Calu3 (cell line): ENCODE measurements at regions not wholly inside any gene's neighbourhood (a gene's known extent, or its start where the extent isn't known, plus 50 kb on each side); places are given as distances from the start of the nearest gene placed in this dataset.

Source experiments
- BruUV-seq: library from RNA; stranded (reverse); fragments of 400-500 nt; replicated peaks from 2 replicates; lab custom pipeline; 2021; lab: Mats Ljungman, UMichigan
- CTCF ChIA-PET: fragments of 300-600 bp; sonication (Branson Sonifier 250); formaldehyde crosslinking; loops from one replicate; lab custom pipeline; 2022; ENCODE audit warnings: antibody characterized with exemption; lab: Charles Lee
- DNase-seq: peaks from one replicate; pipeline ENCODE4 v3.0.0; 2022
- H3K27ac Mint-ChIP-seq: one replicate; pipeline ENCODE4 v1.8.0; 2022; ENCODE audit warnings: mixed read lengths; ENCODE audit not compliant: unreplicated experiment
- H3K27me3 Mint-ChIP-seq: one replicate; pipeline ENCODE4 v1.8.0; 2022; ENCODE audit warnings: mixed read lengths; ENCODE audit not compliant: unreplicated experiment
- H3K36me3 Mint-ChIP-seq: one replicate; pipeline ENCODE4 v1.8.0; 2022; ENCODE audit warnings: mild to moderate bottlenecking, moderate library complexity, mixed read lengths; ENCODE audit not compliant: insufficient read depth, unreplicated experiment
- H3K4me1 Mint-ChIP-seq: one replicate; pipeline ENCODE4 v1.8.0; 2022; ENCODE audit warnings: mild to moderate bottlenecking, low read depth, mixed read lengths; ENCODE audit not compliant: unreplicated experiment
- H3K4me3 Mint-ChIP-seq: one replicate; pipeline ENCODE4 v1.8.0; 2022; ENCODE audit warnings: mild to moderate bottlenecking, low read depth, moderate library complexity, mixed read lengths; ENCODE audit not compliant: unreplicated experiment
- H3K9me3 Mint-ChIP-seq: one replicate; pipeline ENCODE4 v1.8.0; 2022; ENCODE audit warnings: low read depth, mixed read lengths; ENCODE audit not compliant: unreplicated experiment
- CTCF ChIP-seq: fragments of 200-600 bp; IDR thresholded peaks from one replicate; pipeline ENCODE4 v1.8.0; 2022; ENCODE audit warnings: antibody characterized with exemption; ENCODE audit not compliant: unreplicated experiment
- intact Hi-C: fragments of 100-400 bp; cut with micrococcal nuclease; formaldehyde crosslinking; loops from one replicate; pipeline ENCODE4 v1.10.0; 2022; ENCODE audit not compliant: unreplicated experiment

GRCh38 chr9:26329974-26330373 is 562.6 kb downstream of the CAAP1 start:
- Mint-ChIP-seq H3K27me3 (no peaks in the 10 kb centered on the region), H3K36me3 (no peaks in the 10 kb centered on the region), H3K4me3 (no peak overlapping the region), H3K4me1 (no peaks in the 10 kb centered on the region), H3K27ac (no peak overlapping the region), H3K9me3 (peaks cover 2% of the 10 kb centered on the region)
- intact Hi-C loops: no loop called here
- CTCF ChIA-PET: no interaction called here
- no peak for TF ChIP-seq CTCF
- no TSS peak for BruUV-seq
- DNase-seq: no peak

DNA sequence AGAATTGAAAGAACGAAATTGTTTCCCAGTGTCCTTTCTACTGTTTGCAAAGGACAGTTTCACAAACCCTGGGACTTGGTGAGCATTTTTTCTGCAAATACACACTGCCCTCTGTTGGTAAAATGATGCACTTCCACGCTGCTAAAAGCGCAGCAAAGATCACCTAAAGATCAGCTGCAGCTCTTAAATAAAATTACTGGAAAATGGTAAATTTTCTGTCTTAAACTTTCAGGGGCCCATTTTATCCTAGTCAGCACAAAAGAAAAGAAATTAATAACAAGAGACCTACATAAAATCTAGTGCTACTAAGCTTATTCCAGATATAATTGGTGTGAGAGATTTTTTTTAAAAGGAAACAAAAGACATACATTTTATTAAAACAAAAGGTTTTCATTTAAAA is 566.0 kb downstream of the CAAP1 start:
- no peak overlapping the region for H3K4me3 Mint-ChIP-seq
- H3K27me3 Mint-ChIP-seq: no peaks in the 10 kb centered on the region
- CTCF ChIA-PET: no interaction called here
- intact Hi-C loops: no loop called here
- no peak overlapping the region for H3K27ac Mint-ChIP-seq
- H3K9me3 Mint-ChIP-seq: peaks cover 5% of the 10 kb centered on the region
- peak; percentile 15 for TF ChIP-seq CTCF
- BruUV-seq: no TSS peak
- no peaks in the 10 kb centered on the region for H3K36me3 Mint-ChIP-seq
- H3K4me1 Mint-ChIP-seq: no peaks in the 10 kb centered on the region
- peak; percentile 12 for DNase-seq

GRCh38 chr9:26325444-26325829 is 567.2 kb downstream of the CAAP1 start:
- intact Hi-C loops: no loop called here
- no peak for TF ChIP-seq CTCF
- no peak for DNase-seq
- Mint-ChIP-seq H3K4me1 (no peaks in the 10 kb centered on the region), H3K4me3 (no peak overlapping the region), H3K36me3 (no peaks in the 10 kb centered on the region), H3K9me3 (peaks cover 3% of the 10 kb centered on the region), H3K27me3 (no peaks in the 10 kb centered on the region), H3K27ac (no peak overlapping the region)
- CTCF ChIA-PET: no interaction called here
- no TSS peak for BruUV-seq

GRCh38 chr9:26324786-26325443 is 567.7 kb downstream of the CAAP1 start:
- H3K27me3 Mint-ChIP-seq: no peaks in the 10 kb centered on the region
- no peak for TF ChIP-seq CTCF
- BruUV-seq: no TSS peak
- no peak for DNase-seq
- no peaks in the 10 kb centered on the region for H3K36me3 Mint-ChIP-seq
- H3K4me3 Mint-ChIP-seq: no peak overlapping the region
- H3K27ac Mint-ChIP-seq: no peak overlapping the region
- peaks cover 3% of the 10 kb centered on the region for H3K9me3 Mint-ChIP-seq
- CTCF ChIA-PET: no interaction called here
- no peaks in the 10 kb centered on the region for H3K4me1 Mint-ChIP-seq
- intact Hi-C loops: no loop called here
